IMR-90 (cell line): ENCODE measurements at regions not wholly inside any gene's neighbourhood (a gene's known extent, or its start where the extent isn't known, plus 50 kb on each side); places are given as distances from the start of the nearest gene placed in this dataset.

ENCODE experiments used
- ATAC-seq: fragments of 200-7000 bp; cut with Tn5 transposase; 2 replicates; pipeline ENCODE4 v1.9.1; 2020; ENCODE audit warnings: low read depth, mild to moderate bottlenecking, moderate library complexity
- BruUV-seq: library from RNA; stranded (reverse); fragments of 400-500 nt; replicated peaks from 2 replicates; lab custom pipeline; 2021; lab: Mats Ljungman, UMichigan
- CTCF ChIA-PET: fragments of 300-600 bp; formaldehyde crosslinking; extraction: SDS; loops from one replicate; lab custom pipeline; 2021; ENCODE audit warnings: antibody characterized with exemption; lab: Yijun Ruan, JAX
- POLR2A ChIA-PET: fragments of 300-600 bp; sonication (Branson Sonifier 250); formaldehyde crosslinking; loops from one replicate; lab custom pipeline; 2022; ENCODE audit warnings: antibody characterized with exemption; ENCODE audit not compliant: unreplicated experiment; lab: Charles Lee
- DNase-seq: peaks from one replicate; pipeline ENCODE4 v3.0.0; 2013
- H2AFZ ChIP-seq: replicated peaks from 2 replicates; pipeline ENCODE3; 2013; ENCODE audit warnings: low read length, mild to moderate bottlenecking; ENCODE audit not compliant: poor library complexity
- H2AK5ac ChIP-seq: 2 replicates; pipeline ENCODE4 v1.6.1; 2013; ENCODE audit warnings: low read depth, low read length, inconsistent platforms
- H2AK9ac ChIP-seq: replicated peaks from 2 replicates; pipeline ENCODE3; 2013; ENCODE audit warnings: mild to moderate bottlenecking, low read depth, low read length, moderate library complexity; ENCODE audit not compliant: poor library complexity
- H2BK120ac ChIP-seq: 2 replicates; pipeline ENCODE4 v1.6.1; 2013; ENCODE audit warnings: low read depth, low read length, inconsistent platforms
- H2BK15ac ChIP-seq: 3 replicates; pipeline ENCODE4 v1.6.1; 2013; ENCODE audit warnings: low read depth, low read length, inconsistent platforms
- H2BK20ac ChIP-seq: 2 replicates; pipeline ENCODE4 v1.6.1; 2013; ENCODE audit warnings: low read depth, mild to moderate bottlenecking, inconsistent platforms, low read length, moderate library complexity
- H2BK5ac ChIP-seq: 2 replicates; pipeline ENCODE4 v1.6.1; 2013; ENCODE audit warnings: mild to moderate bottlenecking, low read depth, low read length, inconsistent platforms; ENCODE audit not compliant: poor library complexity, severe bottlenecking
- H3K14ac ChIP-seq: replicated peaks from 2 replicates; pipeline ENCODE4 v1.6.1; 2013; ENCODE audit warnings: low read depth, low read length, inconsistent platforms
- H3K18ac ChIP-seq: 2 replicates; pipeline ENCODE4 v1.6.1; 2013; ENCODE audit warnings: low read depth, low read length, control low read depth
- H3K23ac ChIP-seq: 2 replicates; pipeline ENCODE4 v1.6.1; 2013; ENCODE audit warnings: low read depth, low read length, inconsistent platforms
- H3K27ac ChIP-seq: 2 replicates; pipeline ENCODE4 v1.5.1; 2013; ENCODE audit warnings: mild to moderate bottlenecking, control low read depth, low read length; ENCODE audit not compliant: insufficient read depth
- H3K27me3 ChIP-seq: 2 replicates; pipeline ENCODE4 v1.6.1; 2013; ENCODE audit warnings: low read length; ENCODE audit not compliant: control insufficient read depth, insufficient read depth
- H3K36me3 ChIP-seq: 2 replicates; pipeline ENCODE4 v1.6.1; 2013; ENCODE audit warnings: low read length, mixed read lengths; ENCODE audit not compliant: control insufficient read depth, insufficient read depth
- H3K4ac ChIP-seq: 2 replicates; pipeline ENCODE4 v1.6.1; 2013; ENCODE audit warnings: low read depth, low read length, inconsistent platforms
- H3K4me1 ChIP-seq: 2 replicates; pipeline ENCODE4 v1.6.1; 2013; ENCODE audit warnings: low read length, mixed read lengths; ENCODE audit not compliant: control insufficient read depth, insufficient read depth
- H3K4me2 ChIP-seq: 2 replicates; pipeline ENCODE4 v1.6.1; 2013; ENCODE audit warnings: low read depth, mild to moderate bottlenecking, control low read depth, low read length, moderate library complexity
- H3K4me3 ChIP-seq: 2 replicates; pipeline ENCODE4 v1.5.1; 2013; ENCODE audit warnings: low read depth, mild to moderate bottlenecking, control low read depth, low read length, moderate library complexity; ENCODE audit not compliant: insufficient read depth
- H3K56ac ChIP-seq: 2 replicates; pipeline ENCODE4 v1.6.1; 2013; ENCODE audit warnings: low read length, inconsistent platforms; ENCODE audit not compliant: insufficient read depth; ENCODE audit errors: extremely low read depth
- H3K79me1 ChIP-seq, 2 experiments: 2 replicates each; pipeline ENCODE4 v1.6.1; 2013; ENCODE audit warnings: low read length in 2 of 2, inconsistent platforms in 1 of 2, low read depth in 1 of 2
- H3K9ac ChIP-seq: 2 replicates; pipeline ENCODE4 v1.6.1; 2013; ENCODE audit warnings: low read depth, low read length, control low read depth
- H3K9me1 ChIP-seq: 2 replicates; pipeline ENCODE4 v1.6.1; 2013; ENCODE audit warnings: low read length, inconsistent platforms; ENCODE audit not compliant: insufficient read depth
- H3K9me3 ChIP-seq: 2 replicates; pipeline ENCODE4 v1.6.1; 2013; ENCODE audit warnings: low read length; ENCODE audit not compliant: control insufficient read depth, insufficient read depth
- H4K20me1 ChIP-seq: 2 replicates; pipeline ENCODE4 v1.6.1; 2013; ENCODE audit warnings: low read length, inconsistent platforms; ENCODE audit not compliant: insufficient read depth
- H4K5ac ChIP-seq: 2 replicates; pipeline ENCODE4 v1.6.1; 2013; ENCODE audit warnings: mild to moderate bottlenecking, low read depth, low read length, control low read depth
- H4K8ac ChIP-seq, 2 experiments: 2 replicates each; pipeline ENCODE4 v1.6.1; 2013; ENCODE audit warnings: low read depth in 2 of 2, low read length in 2 of 2, control low read depth in 1 of 2, inconsistent platforms in 1 of 2
- H4K91ac ChIP-seq: 2 replicates; pipeline ENCODE4 v1.6.1; 2013; ENCODE audit warnings: low read depth, low read length, inconsistent platforms; ENCODE audit not compliant: insufficient read depth
- CEBPB ChIP-seq: IDR thresholded peaks from 2 replicates; pipeline ENCODE4 v1.6.1; 2012; ENCODE audit warnings: low read depth, low read length, improper control_type of control experiment
- MAZ ChIP-seq: IDR thresholded peaks from 2 replicates; pipeline ENCODE4 v1.6.1; 2012; ENCODE audit warnings: low read depth, mild to moderate bottlenecking, low read length, improper control_type of control experiment, moderate library complexity, borderline replicate concordance
- MXI1 ChIP-seq: IDR thresholded peaks from 2 replicates; pipeline ENCODE4 v1.6.1; 2012; ENCODE audit warnings: low read depth, mild to moderate bottlenecking, low read length, moderate library complexity, borderline replicate concordance
- RCOR1 ChIP-seq: IDR thresholded peaks from 2 replicates; pipeline ENCODE4 v1.6.1; 2012; ENCODE audit warnings: mild to moderate bottlenecking, low read length, improper control_type of control experiment; ENCODE audit not compliant: insufficient replicate concordance
- RFX5 ChIP-seq: IDR thresholded peaks from 2 replicates; pipeline ENCODE4 v1.8.0; 2012; ENCODE audit warnings: low read depth, mild to moderate bottlenecking, low read length, moderate library complexity
- SMC3 ChIP-seq: fragments of 150-350 bp; IDR thresholded peaks from 2 replicates; pipeline ENCODE4 v1.6.1; 2016; ENCODE audit warnings: low read depth, mild to moderate bottlenecking, antibody characterized with exemption, low read length, moderate library complexity
- WGBS, 2 experiments: methylation state at CpG; one replicate each; pipeline versions ENCODE4 v1.1.5 to v1.1.7; 2013; ENCODE audit warnings: missing lambda C conversion rate in 2 of 2; ENCODE audit not compliant: insufficient read length in 1 of 2; ENCODE audit errors: extremely low coverage in 2 of 2; 5-methylcytosine and 5-hydroxymethylcytosine counted together
- dilution Hi-C: fragments of 300-500 bp; cut with HindIII; formaldehyde crosslinking; loops from one replicate; pipeline ENCODE4 v1.14.3; 2018; ENCODE audit warnings: low sequenced_read_pairs; ENCODE audit not compliant: unreplicated experiment
- in situ Hi-C: fragments of 300-500 bp; cut with MboI; formaldehyde crosslinking; loops from 3 replicates; pipeline ENCODE4 v1.14.3; 2019; ENCODE audit warnings: low sequenced_read_pairs, inconsistent platforms, mixed read lengths
- intact Hi-C: fragments of 100-400 bp; cut with micrococcal nuclease; formaldehyde crosslinking; loops from 2 replicates; pipeline ENCODE4 v1.10.0; 2022

- Histone ChIP-seq H3K27me3 (no peaks in the 10 kb centered on the region), H3K9ac (no peak overlapping the region), H3K27ac (no peak overlapping the region), H3K79me1 (no peaks in the 10 kb centered on the region), H3K4me2 (no peak overlapping the region), H4K91ac (no peak overlapping the region), H2AFZ (no peak overlapping the region), H3K18ac (no peak overlapping the region; the same call in 1 of the 2 replicates), H3K36me3 (no peaks in the 10 kb centered on the region), H4K5ac (peak overlapping the region; percentile 63; the same call in 1 of the 2 replicates), H3K4me1 (peaks cover 12% of the 10 kb centered on the region), H2BK20ac (peak overlapping the region; percentile 63; the same call in 1 of the 2 replicates), H3K4me3 (no peak overlapping the region), H2BK15ac (no peak overlapping the region; the same call in 2 of the 3 replicates), H3K4ac (no peak overlapping the region), H3K9me3 (peaks cover 2% of the 10 kb centered on the region; the same call in 1 of the 2 replicates), H4K20me1 (no peaks in the 10 kb centered on the region), H3K14ac (peak overlapping the region; percentile 55; the same call in 1 of the 2 replicates), H3K23ac (no peak overlapping the region), H2AK5ac (no peak overlapping the region), H3K9me1 (peaks cover 13% of the 10 kb centered on the region), H2AK9ac (no peak overlapping the region), H3K56ac (no peak overlapping the region), H4K8ac (no peak overlapping the region), H2BK120ac (peak overlapping the region; percentile 48; the same call in 1 of the 2 replicates), H2BK5ac (no peak overlapping the region)
- POLR2A ChIA-PET = no interaction called here
- CTCF ChIA-PET = interaction anchor here (0.9 kb wide), 1 partner anchor 24 kb away, joined by 3 read pairs; no protein-coding TSS in a partner anchor
- intact Hi-C loops (no loop called here), dilution Hi-C loops (no loop called here), in situ Hi-C loops (no loop called here)
- no peak for DNase-seq
- no CpG with 5 or more reads among the region's 1 CpG for WGBS, 2 experiments
- no peak for ATAC-seq
- TF ChIP-seq MXI1 (no peak), MAZ (no peak), SMC3 (no peak), CEBPB (no peak), RFX5 (no peak), RCOR1 (no peak)
- BruUV-seq = no TSS peak
These were observed 576.4 kb upstream of the TBL1XR1 start for GRCh38 chr3:177773717-177774116.
